ENCODE measurements at regions not wholly inside any gene's neighbourhood (a gene's known extent, or its start where the extent isn't known, plus 50 kb on each side); places are given as distances from the start of the nearest gene placed in this dataset.

- no peak for DNase-seq (ENCODE audit: low read depth)
These were observed 53.8 kb upstream of the CLINT1 start for GRCh38 chr5:157912621-157913325.

GRCh38 chr5:157911568-157911967 is 52.6 kb upstream of the CLINT1 start:
- no peak for DNase-seq (ENCODE audit: low read depth)
